ENCODE measurements at regions not wholly inside any gene's neighbourhood (a gene's known extent, or its start where the extent isn't known, plus 50 kb on each side); places are given as distances from the start of the nearest gene placed in this dataset.

DNA sequence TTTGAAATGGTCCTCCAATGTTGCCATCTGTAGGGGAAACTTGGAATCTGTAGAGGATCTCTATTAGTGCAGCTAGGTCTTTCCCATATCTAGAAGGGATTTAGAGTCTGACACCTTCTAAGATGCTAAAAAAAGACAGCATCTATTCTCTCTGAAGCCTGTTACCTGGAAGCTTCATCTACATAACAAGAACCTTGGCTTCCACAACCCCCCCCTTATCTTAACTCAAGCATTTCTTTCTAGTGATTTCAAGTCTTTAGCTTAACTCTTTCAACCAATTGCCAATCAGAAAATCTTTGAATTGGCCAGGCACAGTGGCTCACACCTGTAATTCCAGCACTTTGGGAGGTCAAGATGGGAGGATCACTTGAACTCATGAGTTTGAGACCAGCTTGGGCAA is 543.3 kb downstream of the TRHDE start:
- TF ChIP-seq EZH2 (IDR thresholded peaks at IDR 0.05; ENCODE audit: insufficient read depth, poor library complexity, severe bottlenecking) (no peak), EZH2phosphoT487 (IDR thresholded peaks at IDR 0.05; ENCODE audit: insufficient read depth, low read depth) (no peak)

All from GM23248 (cell line).